Lung (tissue), 11 donors: ENCODE measurements at regions not wholly inside any gene's neighbourhood (a gene's known extent, or its start where the extent isn't known, plus 50 kb on each side); places are given as distances from the start of the nearest gene placed in this dataset.

Experiments
- ATAC-seq: fragments of 200-7000 bp; cut with Tn5 transposase; one replicate; pipeline ENCODE4 v1.9.1; 2020; ENCODE audit warnings: moderate number of reproducible peaks; ENCODE audit not compliant: insufficient read depth, low FRiP score
- DNase-seq, 3 donors: peaks; one replicate each; pipeline ENCODE4 v3.0.0-alpha.2; 2013 to 2017
- H3K27ac ChIP-seq, 2 donors: one replicate each; pipeline ENCODE4 v1.5.1; 2013; ENCODE audit warnings: mild to moderate bottlenecking in 2 of 2, moderate library complexity in 2 of 2, control low read depth in 1 of 2, inconsistent platforms in 1 of 2, low read depth in 1 of 2, low read length in 1 of 2
- H3K27me3 ChIP-seq, 3 donors: one replicate each; pipeline ENCODE4 v1.5.1; 2013; ENCODE audit warnings: low read length in 2 of 3; ENCODE audit not compliant: control insufficient read depth in 3 of 3, insufficient read depth in 3 of 3
- H3K36me3 ChIP-seq, 4 donors: one replicate each; pipeline ENCODE4 v1.5.1; 2013; ENCODE audit warnings: low read length in 4 of 4, mild to moderate bottlenecking in 1 of 4, moderate library complexity in 1 of 4; ENCODE audit not compliant: control insufficient read depth in 4 of 4, insufficient read depth in 4 of 4
- H3K4me1 ChIP-seq, 5 donors: one replicate each; pipeline ENCODE4 v1.5.1; 2013; ENCODE audit warnings: low read length in 5 of 5, mild to moderate bottlenecking in 2 of 5, moderate library complexity in 1 of 5; ENCODE audit not compliant: control insufficient read depth in 5 of 5, insufficient read depth in 5 of 5
- H3K4me3 ChIP-seq: one replicate; pipeline ENCODE4 v1.5.1; 2013; ENCODE audit warnings: mild to moderate bottlenecking, control low read depth, moderate library complexity
- H3K9ac ChIP-seq, 2 donors: one replicate each; pipeline ENCODE4 v1.5.1; 2013; ENCODE audit warnings: low read length in 2 of 2, control low read depth in 1 of 2; ENCODE audit not compliant: insufficient read depth in 1 of 2
- H3K9me3 ChIP-seq, 4 donors: one replicate each; pipeline ENCODE4 v1.5.1; 2013; ENCODE audit warnings: low read length in 3 of 4, mild to moderate bottlenecking in 1 of 4, moderate library complexity in 1 of 4; ENCODE audit not compliant: control insufficient read depth in 4 of 4, insufficient read depth in 3 of 4
- CTCF ChIP-seq: IDR thresholded peaks from 2 replicates; pipeline ENCODE4 v1.5.1; 2012; ENCODE audit warnings: mild to moderate bottlenecking; ENCODE audit errors: control extremely low read depth, extremely low read depth
- WGBS, 2 donors: extraction: QIAGEN DNeasy Blood & Tissue Kit; methylation state at CpG; one replicate each; pipeline ENCODE4 v1.1.7; 2013; 5-methylcytosine and 5-hydroxymethylcytosine counted together
- donor health status: control.
- donor health status: control.
- donor health status: Bipolar disorder and iron deficiency.
- donor health status: healthy.
- donor health status: DM: yes; HTN: yes; CAD: no.

GRCh38 chr11:100585728-100586127, 101.4 kb upstream of the ARHGAP42 start:
- no peak overlapping the region for H3K9ac ChIP-seq
- no peak for TF ChIP-seq CTCF
- H3K27ac ChIP-seq, result no peak overlapping the region
- peaks cover 0 to 19% (median 9%) of the 10 kb centered on the region in 5 donors for H3K4me1 ChIP-seq
- no peaks in the 10 kb centered on the region for H3K27me3 ChIP-seq
- ATAC-seq (no peak), DNase-seq (no peak)
- no peak overlapping the region for H3K4me3 ChIP-seq
- H3K9me3 ChIP-seq, result no peaks in the 10 kb centered on the region
- 57 to 63% methylated on average over 2 of the region's 2 CpGs for WGBS, 2 donors
- no peaks in the 10 kb centered on the region for H3K36me3 ChIP-seq

GRCh38 chr11:100586361-100587101, 100.6 kb upstream of the ARHGAP42 start:
- Histone ChIP-seq H3K9ac (no peak overlapping the region), H3K36me3 (no peaks in the 10 kb centered on the region), H3K9me3 (no peaks in the 10 kb centered on the region), H3K27ac (no peak overlapping the region), H3K4me3 (no peak overlapping the region), H3K4me1 (peaks cover 0 to 15% (median 9%) of the 10 kb centered on the region in 5 donors), H3K27me3 (no peaks in the 10 kb centered on the region)
- no peak for TF ChIP-seq CTCF
- WGBS, 2 donors, result 84 to 94% methylated on average over 2 of the region's 2 CpGs
- ATAC-seq (no peak), DNase-seq (no peak)

- H3K4me3 ChIP-seq, result no peak overlapping the region
- H3K4me1 ChIP-seq, result peaks cover 0 to 17% (median 0%) of the 10 kb centered on the region in 5 donors
- H3K36me3 ChIP-seq, result no peaks in the 10 kb centered on the region
- H3K27ac ChIP-seq, result no peak overlapping the region
- peak in 2 of 3 donors; percentile 46 to 57 for DNase-seq
- H3K9me3 ChIP-seq, result no peaks in the 10 kb centered on the region
- TF ChIP-seq CTCF, result no peak
- H3K9ac ChIP-seq, result no peak overlapping the region
- ATAC-seq, result no peak
- WGBS, 2 donors, result 75 to 78% methylated on average over 6 of the region's 6 CpGs
- H3K27me3 ChIP-seq, result no peaks in the 10 kb centered on the region
Observed at GRCh38 chr11:100592619-100593260, 94.3 kb upstream of the ARHGAP42 start.
